HCT116 (cell line): ENCODE measurements at regions not wholly inside any gene's neighbourhood (a gene's known extent, or its start where the extent isn't known, plus 50 kb on each side); places are given as distances from the start of the nearest gene placed in this dataset.

ENCODE experiments used
- MAX ChIP-seq: IDR thresholded peaks from 2 replicates; pipeline ENCODE4 v1.6.1; 2012
- YY1 ChIP-seq: IDR thresholded peaks from 2 replicates; pipeline ENCODE4 v1.6.1; 2011; ENCODE audit warnings: low read length, low read depth, moderate library complexity, mild to moderate bottlenecking; ENCODE audit not compliant: insufficient replicate concordance; ENCODE audit errors: extremely low read depth

DNA sequence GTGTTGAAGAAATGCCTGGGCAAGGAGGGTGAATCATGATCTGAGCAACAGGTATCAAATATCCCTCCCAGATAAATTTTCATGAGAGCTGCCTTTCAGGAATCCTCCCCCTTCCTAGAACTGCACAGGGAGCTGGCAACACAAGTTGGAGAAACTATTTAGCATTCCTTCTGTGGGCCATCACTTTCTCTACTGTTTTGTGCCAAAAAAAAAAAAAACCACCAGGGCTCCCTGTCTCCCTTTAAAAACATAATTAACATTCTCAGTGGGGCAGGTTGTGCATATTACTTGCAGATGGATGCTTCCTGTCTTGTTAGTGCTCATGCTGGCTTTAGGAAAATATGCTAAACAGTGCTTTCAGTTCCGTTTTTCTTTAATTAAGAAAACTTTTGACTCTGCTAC, 234.9 kb upstream of the LMCD1 start:
- TF ChIP-seq YY1 (no peak), MAX (no peak)
